Activated T-cell treated with anti-CD3 and anti-CD28 coated beads for 1 hour (primary cell): ENCODE measurements at regions not wholly inside any gene's neighbourhood (a gene's known extent, or its start where the extent isn't known, plus 50 kb on each side); places are given as distances from the start of the nearest gene placed in this dataset.

Source experiments
- DNase-seq: peaks from one replicate; pipeline ENCODE4 v3.0.0-alpha.2; 2020; ENCODE audit warnings: low read depth

- no peak for DNase-seq
These were observed 363.4 kb downstream of the CDH26 start for GRCh38 chr20:60321601-60322000.

DNA sequence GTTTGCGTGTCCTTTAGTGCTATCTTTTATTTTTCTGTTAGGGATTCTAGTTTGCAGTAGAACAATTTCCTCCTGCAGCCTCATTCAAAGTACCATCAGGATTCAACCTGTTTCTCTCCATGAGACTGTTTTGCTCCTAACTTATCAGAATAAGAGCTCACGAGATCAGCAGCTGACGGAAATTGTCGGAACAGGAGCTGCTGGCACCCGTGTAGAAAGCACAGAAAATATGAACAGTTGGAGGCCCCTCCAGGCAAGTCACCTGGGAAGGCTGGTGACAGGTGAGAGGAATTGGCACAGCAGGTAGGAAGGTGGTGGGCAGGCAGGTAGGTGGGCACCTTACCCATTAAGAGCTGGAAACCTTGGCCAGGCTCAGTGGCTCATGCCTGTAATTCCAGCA lies 368.6 kb downstream of the CDH26 start:
- DNase-seq, result no peak

GRCh38 chr20:60327971-60328660 lies 369.9 kb downstream of the CDH26 start:
- no peak for DNase-seq

DNA sequence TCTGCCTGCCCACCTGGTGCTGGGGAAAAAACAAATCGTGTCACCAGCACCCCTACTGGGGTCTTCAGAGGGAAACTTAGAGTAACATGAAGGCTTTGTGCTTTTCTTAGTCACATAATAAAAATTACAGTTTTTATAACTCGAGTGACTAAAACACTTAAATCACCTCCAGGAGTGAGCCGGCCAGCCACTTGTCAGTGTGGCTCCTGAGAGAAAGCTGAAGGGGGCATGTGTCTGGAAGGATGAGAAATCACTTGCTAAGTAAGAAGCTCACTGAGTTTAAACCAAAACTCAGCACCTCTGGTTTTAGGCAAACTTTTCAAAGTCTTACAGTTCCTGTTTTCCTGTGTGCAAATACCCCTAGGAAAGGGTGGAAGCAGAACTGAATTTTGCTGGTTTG lies 372.2 kb downstream of the CDH26 start:
- no peak for DNase-seq

DNA sequence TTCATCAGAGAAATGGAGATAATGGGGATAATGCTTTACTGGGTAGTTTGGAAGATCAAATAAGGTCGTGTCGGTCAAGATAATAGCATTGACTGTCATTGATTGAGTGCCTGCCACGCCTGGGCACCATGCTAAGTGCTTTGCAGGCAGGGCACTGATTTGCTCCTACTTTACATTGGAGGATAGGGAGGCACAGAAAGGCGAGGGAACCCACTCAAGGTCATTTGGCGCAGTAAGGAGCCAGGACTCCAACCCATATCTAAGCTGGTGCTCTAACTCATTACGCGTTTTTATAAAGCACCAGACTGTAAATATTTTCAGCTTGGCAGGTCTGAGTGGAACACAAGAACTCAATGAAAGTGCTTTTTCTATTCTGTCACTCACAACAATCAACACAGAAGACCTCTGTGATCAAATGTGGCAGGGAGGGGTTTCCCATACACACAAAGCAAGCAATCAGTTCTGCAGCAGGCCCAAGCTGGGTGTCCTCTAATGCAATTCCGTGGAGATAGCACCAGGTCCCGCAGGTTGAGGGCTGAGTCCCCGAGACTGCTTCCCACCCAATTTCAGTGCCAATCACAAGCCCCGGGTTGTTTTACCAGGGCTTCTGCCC lies 373.6 kb downstream of the CDH26 start:
- no peak for DNase-seq

DNA sequence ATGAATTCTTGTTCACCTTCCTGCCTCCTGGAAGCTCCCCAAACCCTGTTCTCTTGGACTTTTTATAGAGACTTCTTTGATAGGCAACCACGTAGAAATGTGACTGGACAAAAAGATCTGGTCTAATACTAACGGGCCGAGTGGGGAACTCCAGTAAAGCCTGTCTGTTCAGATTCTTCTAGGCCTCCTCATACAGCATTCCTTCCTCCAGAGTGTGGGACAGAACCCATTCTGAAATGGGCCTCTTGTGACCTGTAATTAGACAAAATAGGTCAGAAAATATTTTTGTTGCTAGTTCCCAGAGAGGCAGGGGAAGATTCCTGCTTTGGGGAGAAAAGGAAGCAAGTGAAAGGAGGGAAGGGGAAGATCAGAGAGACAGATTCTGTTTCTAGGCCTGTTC lies 374.3 kb downstream of the CDH26 start:
- no peak for DNase-seq

DNA sequence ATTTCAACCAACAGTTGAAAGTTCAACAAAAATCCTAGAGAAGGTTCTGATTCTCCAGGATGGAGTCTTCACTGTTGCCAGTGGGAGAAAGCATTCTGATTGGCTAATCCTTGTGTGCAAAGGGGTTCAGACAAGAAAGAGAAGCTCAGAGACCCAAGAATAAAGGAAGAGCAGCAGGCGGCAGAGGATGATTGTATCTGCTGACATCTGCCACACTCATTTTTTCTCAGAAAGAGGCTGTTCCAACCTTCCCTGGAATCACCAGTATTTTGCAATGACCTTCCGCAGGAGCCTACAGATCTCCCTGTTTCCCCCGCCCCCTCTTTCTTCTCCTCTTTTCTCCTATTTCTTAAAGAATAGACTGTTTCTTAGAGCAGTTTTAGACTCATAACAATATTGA lies 376.7 kb downstream of the CDH26 start:
- no peak for DNase-seq

- DNase-seq, result no peak
These were observed 380.3 kb downstream of the CDH26 start for GRCh38 chr20:60338556-60338955.

DNA sequence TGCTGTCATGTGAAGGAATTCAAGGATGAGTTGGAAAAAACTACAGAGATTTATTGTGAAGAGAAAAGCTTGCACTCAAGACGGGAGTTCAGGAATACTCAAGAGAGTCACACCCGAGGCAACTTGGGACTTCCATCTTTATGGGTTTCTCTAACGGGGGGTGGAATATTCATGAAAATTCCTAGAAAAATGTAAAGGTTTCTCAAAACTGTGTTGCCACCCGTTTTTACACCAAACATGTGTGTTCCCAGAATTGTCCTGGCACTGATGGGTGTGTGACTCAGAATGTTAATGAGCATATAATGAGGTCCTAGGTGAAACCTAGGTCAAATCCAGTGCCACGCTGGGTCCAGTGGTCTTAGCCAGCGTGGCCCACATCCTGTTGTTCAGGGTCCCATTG lies 381.5 kb downstream of the CDH26 start:
- DNase-seq, result no peak

DNA sequence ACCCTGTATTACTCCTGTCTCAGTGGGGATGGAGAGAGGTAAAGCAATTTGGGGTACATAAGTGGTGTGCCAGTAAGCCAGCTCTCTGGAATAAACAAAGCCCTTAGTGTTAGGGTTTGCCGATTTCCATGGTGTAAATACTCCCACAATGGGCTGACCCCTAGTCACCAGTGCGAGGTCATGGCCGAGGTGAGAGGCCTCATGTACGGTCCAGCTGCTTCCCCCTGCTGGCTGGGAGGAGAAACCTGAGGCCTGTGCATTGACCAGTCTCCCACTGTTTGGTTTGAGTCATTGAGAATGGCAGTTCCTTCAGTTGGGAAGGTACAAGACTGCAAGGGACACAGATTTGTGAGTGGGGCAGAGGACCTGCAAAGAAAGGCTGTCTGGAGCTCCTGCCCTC lies 382.0 kb downstream of the CDH26 start:
- no peak for DNase-seq

GRCh38 chr20:60341062-60341461 lies 382.8 kb downstream of the CDH26 start:
- DNase-seq, result no peak

- DNase-seq, result no peak
These were observed 386.9 kb downstream of the CDH26 start for GRCh38 chr20:60345106-60345505.

DNA sequence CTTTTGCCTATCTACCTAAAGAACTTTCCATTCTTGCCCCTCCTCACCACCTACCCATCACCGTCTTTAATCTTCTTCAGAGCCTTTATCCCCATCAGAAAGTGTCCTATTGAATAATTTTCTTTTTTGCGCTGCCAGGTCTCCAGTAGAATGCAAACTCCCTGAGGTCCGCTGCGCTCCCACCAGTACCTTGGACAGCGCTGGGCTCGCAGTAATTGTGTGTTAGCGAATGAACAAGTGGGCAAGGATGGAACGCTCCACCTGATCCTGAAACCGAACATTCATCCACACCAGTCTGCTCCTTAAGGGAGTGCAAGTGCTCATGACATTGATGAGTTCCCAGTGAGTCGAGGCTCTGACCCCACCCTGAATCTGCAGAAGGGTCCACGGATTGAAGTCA lies 391.2 kb downstream of the CDH26 start:
- no peak for DNase-seq

DNA sequence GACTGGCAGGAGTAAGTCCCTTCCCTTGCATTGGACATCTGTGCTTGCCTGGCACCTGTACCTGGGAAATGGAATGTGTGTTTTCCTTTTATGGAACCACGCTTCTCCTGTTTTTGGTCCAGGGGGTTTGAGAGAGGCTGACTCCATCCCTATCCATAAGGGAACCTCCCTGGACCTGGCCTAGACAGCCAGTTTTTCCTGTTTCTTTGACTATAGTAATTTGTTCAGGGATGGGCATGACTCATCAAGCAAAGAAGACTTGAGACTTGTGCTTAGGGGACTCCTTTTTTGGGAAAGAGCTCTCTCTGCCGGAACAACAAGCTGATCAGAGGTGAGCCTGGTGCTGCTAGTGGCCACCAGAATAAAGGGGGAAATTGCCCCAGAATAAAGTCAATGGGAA lies 393.8 kb downstream of the CDH26 start:
- DNase-seq, result no peak

DNA sequence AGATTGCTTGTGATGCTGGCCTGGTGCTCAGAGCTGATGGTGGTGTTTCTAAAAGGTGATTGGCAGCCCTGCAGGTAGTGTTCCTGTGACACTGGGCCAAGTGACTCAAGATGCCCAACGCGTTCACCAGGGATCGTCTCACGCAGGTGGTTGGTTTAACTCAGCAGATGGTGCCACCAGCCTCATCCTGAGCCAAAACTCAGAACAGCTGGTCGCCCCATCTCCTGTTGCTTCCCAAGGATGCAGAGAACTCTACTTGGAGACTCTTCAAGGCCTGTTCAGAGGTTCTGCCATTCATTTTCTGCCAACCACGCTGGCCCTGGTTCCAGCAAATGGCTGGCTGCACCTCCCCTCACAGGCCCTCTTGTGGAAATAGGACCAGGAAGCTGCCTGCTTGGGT lies 394.4 kb downstream of the CDH26 start:
- no peak for DNase-seq

- DNase-seq, result no peak
These were observed 395.9 kb downstream of the CDH26 start for GRCh38 chr20:60354024-60354580.

- DNase-seq, result no peak
These were observed 399.9 kb downstream of the CDH26 start for GRCh38 chr20:60358101-60358500.

DNA sequence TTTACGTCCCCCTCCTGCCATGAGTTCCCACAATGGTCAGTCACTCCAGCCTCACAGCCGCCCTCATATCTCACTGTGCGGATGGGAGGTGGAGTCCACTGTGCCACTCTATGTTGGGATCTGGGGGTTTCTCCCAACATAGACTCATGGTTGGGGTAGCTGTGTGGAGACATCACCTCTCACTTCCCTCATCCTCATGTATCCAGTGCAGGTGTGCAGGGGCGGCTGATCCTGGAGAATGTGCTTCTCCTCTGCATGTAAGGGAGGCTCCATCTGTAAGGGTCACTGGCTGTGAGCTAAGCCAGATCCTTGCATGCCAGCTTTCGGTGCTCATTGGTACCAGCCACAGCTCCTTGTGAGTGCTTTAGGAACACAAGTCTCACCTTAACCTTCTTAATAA lies 400.8 kb downstream of the CDH26 start:
- DNase-seq, result no peak

GRCh38 chr20:60361761-60362395 lies 403.7 kb downstream of the CDH26 start:
- DNase-seq, result no peak

GRCh38 chr20:60362531-60362930 lies 404.3 kb downstream of the CDH26 start:
- no peak for DNase-seq

- no peak for DNase-seq
These were observed 405.5 kb downstream of the CDH26 start for GRCh38 chr20:60363698-60364097.

DNA sequence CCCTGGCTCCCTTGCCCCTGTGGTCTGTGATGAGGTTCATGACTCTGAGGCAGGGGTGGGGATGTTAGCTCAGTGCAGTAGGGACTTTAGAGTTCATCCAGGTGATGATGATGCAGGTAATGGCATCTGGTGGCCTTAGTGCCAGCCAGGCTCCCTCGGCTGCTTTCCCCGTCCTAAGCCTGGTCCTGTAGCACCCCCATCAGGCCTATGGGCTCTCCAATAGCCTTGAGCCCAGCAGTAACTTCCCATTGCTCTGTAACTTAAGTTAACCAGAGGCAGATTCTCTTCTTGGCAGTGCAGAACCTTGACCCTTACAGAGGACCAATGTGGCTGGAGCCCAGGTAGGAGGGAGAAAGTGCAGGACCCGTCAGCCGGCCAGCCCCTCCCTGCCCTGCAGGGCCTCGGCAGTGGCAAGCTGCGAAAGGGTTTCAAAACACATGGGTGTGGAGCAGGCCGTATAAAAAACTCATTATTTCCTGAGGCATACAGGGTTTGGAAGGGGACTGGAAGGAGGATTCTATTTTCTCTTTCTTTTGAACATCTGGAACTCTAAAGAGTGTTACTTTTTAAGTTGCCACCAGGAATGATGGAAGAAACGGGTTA lies 406.9 kb downstream of the CDH26 start:
- no peak for DNase-seq

- DNase-seq, result no peak
These were observed 407.7 kb downstream of the CDH26 start for GRCh38 chr20:60365882-60366281.
